Gastroesophageal sphincter (tissue), 4 donors: ENCODE measurements at regions not wholly inside any gene's neighbourhood (a gene's known extent, or its start where the extent isn't known, plus 50 kb on each side); places are given as distances from the start of the nearest gene placed in this dataset.

Experiments used
- ATAC-seq: fragments of 150-250 bp; one replicate; pipeline ENCODE4 v1.9.1; 2016; ENCODE audit warnings: mild to moderate bottlenecking, moderate library complexity
- H3K27ac ChIP-seq, 4 donors: fragments of 200-600 bp; sonication (generic) in 3 of 4; 1 replicate in 3 of 4; 2 replicates in 1 of 4; pipeline ENCODE4 v1.5.1; 2016 to 2019
- H3K27me3 ChIP-seq: fragments of 200-600 bp; sonication (generic); one replicate; pipeline ENCODE4 v1.5.1; 2019
- H3K36me3 ChIP-seq, 2 donors: fragments of 200-600 bp; sonication (generic); one replicate each; pipeline ENCODE4 v1.5.1; 2019; ENCODE audit warnings: control low read depth in 1 of 2
- H3K4me1 ChIP-seq, 3 donors: fragments of 200-600 bp; sonication (generic); 1 replicate in 2 of 3; 2 replicates in 1 of 3; pipeline ENCODE4 v1.5.1; 2016 to 2019; ENCODE audit warnings: control low read depth in 2 of 3
- H3K4me3 ChIP-seq, 2 donors: fragments of 200-600 bp; sonication (generic); one replicate each; pipeline ENCODE4 v1.5.1; 2019; ENCODE audit warnings: mild to moderate bottlenecking in 1 of 2, moderate library complexity in 1 of 2
- H3K9me3 ChIP-seq, 3 donors: fragments of 200-600 bp; sonication (generic); one replicate each; pipeline ENCODE4 v1.5.1; 2017 to 2019; ENCODE audit warnings: control low read depth in 2 of 3
- EP300 ChIP-seq: sonication (generic); formaldehyde crosslinking; IDR thresholded peaks from one replicate; pipeline ENCODE4 v1.6.1; 2017; ENCODE audit warnings: antibody characterized with exemption, mild to moderate bottlenecking
- POLR2A ChIP-seq, 2 donors: fragments of 450-650 bp; IDR thresholded peaks; one replicate each; pipeline ENCODE4 v1.6.1; 2017; ENCODE audit warnings: antibody characterized with exemption in 2 of 2, mild to moderate bottlenecking in 2 of 2, moderate library complexity in 1 of 2
- POLR2AphosphoS5 ChIP-seq: sonication (generic); formaldehyde crosslinking; IDR thresholded peaks from one replicate; pipeline ENCODE4 v1.6.1; 2017; ENCODE audit warnings: antibody characterized with exemption
- WGBS, 2 donors: methylation state at CpG; one replicate each; pipeline ENCODE4 v1.1.5; 2018; ENCODE audit warnings: low coverage in 1 of 2; 5-methylcytosine and 5-hydroxymethylcytosine counted together
- TF ChIP-seq, protein P1 (sequence below), 4 experiments: fragments of 200-600 bp in 2 of 4; fragments of 450-650 bp in 2 of 4; sonication (generic) in 1 of 4; IDR thresholded peaks; one replicate each; pipeline ENCODE4 v1.5.1; 2017 to 2019; ENCODE audit warnings: antibody characterized with exemption in 4 of 4, mild to moderate bottlenecking in 2 of 4, moderate library complexity in 2 of 4

DNA sequence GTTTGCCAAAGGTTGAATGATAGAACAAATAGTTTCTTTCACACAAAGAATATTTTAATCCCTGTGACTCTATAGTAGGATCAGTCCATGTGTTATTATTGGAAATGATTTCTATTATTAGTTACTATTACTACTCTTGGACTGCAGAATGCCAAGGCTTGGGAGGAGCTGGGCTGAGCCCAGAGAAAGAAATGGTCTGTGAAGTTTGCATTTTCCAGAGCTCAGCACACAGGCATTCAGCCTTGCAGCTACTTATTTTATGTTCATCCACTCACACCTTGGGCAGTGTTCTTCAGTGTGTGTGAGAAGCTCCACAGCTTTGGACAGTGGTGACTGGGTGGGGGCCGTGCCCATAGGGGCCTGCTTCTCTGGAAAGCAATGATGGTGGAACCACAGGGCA, 583.1 kb downstream of the CCDC171 start:
- ATAC-seq: no peak
- Histone ChIP-seq H3K4me3 (no peak overlapping the region), H3K36me3 (no peaks in the 10 kb centered on the region), H3K9me3 (no peaks in the 10 kb centered on the region), H3K27ac (no peak overlapping the region), H3K4me1 (no peaks in the 10 kb centered on the region), H3K27me3 (no peaks in the 10 kb centered on the region)
- no CpG with 5 or more reads among the region's 1 CpG for WGBS, 2 donors
- TF ChIP-seq, protein P1, sequence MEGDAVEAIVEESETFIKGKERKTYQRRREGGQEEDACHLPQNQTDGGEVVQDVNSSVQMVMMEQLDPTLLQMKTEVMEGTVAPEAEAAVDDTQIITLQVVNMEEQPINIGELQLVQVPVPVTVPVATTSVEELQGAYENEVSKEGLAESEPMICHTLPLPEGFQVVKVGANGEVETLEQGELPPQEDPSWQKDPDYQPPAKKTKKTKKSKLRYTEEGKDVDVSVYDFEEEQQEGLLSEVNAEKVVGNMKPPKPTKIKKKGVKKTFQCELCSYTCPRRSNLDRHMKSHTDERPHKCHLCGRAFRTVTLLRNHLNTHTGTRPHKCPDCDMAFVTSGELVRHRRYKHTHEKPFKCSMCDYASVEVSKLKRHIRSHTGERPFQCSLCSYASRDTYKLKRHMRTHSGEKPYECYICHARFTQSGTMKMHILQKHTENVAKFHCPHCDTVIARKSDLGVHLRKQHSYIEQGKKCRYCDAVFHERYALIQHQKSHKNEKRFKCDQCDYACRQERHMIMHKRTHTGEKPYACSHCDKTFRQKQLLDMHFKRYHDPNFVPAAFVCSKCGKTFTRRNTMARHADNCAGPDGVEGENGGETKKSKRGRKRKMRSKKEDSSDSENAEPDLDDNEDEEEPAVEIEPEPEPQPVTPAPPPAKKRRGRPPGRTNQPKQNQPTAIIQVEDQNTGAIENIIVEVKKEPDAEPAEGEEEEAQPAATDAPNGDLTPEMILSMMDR (IDR thresholded peaks at IDR 0.05): no peak
- no peak for TF ChIP-seq POLR2AphosphoS5
- TF ChIP-seq POLR2A (IDR thresholded peaks at IDR 0.05): no peak
- TF ChIP-seq EP300: no peak

DNA sequence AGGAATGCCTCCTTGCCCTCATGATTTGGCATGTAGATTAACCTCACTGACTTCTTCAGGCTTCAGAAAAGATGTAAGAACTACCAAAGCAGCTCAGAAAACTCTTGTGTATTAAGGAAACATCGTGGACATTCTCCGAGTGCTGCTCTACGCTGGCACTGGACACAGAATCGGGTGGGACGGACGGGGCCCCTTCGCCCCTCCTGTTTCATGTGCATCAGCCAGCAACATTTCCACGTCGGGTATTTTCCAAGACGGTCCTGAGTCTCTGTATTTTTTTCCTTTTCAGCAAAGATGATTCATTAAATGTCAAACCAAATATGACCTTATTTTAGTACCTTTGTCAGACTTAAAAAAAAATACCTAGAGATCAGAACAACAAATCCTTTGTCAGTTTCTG, 583.6 kb downstream of the CCDC171 start:
- 55 to 90% methylated on average over 2 to 10 of the region's 10 CpGs for WGBS, 2 donors

DNA sequence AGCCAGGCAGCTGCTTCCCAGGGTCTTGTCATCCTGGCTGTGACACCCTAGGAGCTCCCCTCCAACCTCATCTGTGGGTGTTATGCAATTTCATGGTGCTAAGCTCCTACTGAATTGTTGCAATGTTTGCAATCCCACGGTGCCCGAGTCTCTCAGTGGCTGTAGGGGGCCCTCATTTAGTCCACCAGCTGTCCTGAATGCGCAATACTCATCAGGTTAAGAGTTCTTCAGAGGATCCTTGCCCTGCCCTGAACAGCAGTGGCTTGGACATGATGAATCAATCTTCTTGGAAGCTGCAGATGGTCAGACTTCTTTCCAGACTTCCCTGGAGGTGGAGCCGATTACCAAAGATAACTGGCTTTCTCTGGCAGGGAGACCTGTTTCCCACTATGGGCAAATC, 584.1 kb downstream of the CCDC171 start:
- ATAC-seq: peak; percentile 76
- no peak overlapping the region for H3K27ac ChIP-seq

More for the DNA sequence above, 583.6 kb downstream of the CCDC171 start:
- TF ChIP-seq POLR2AphosphoS5 (no peak), POLR2A (IDR thresholded peaks at IDR 0.05) (no peak), EP300 (no peak)
- TF ChIP-seq, protein P1 (IDR thresholded peaks at IDR 0.05): no peak
- no peaks in the 10 kb centered on the region for H3K9me3 ChIP-seq
- no peaks in the 10 kb centered on the region for H3K4me1 ChIP-seq
- no peaks in the 10 kb centered on the region for H3K36me3 ChIP-seq
- no peak overlapping the region for H3K27ac ChIP-seq
- no peak for ATAC-seq
- no peaks in the 10 kb centered on the region for H3K27me3 ChIP-seq
- no peak overlapping the region for H3K4me3 ChIP-seq

DNA sequence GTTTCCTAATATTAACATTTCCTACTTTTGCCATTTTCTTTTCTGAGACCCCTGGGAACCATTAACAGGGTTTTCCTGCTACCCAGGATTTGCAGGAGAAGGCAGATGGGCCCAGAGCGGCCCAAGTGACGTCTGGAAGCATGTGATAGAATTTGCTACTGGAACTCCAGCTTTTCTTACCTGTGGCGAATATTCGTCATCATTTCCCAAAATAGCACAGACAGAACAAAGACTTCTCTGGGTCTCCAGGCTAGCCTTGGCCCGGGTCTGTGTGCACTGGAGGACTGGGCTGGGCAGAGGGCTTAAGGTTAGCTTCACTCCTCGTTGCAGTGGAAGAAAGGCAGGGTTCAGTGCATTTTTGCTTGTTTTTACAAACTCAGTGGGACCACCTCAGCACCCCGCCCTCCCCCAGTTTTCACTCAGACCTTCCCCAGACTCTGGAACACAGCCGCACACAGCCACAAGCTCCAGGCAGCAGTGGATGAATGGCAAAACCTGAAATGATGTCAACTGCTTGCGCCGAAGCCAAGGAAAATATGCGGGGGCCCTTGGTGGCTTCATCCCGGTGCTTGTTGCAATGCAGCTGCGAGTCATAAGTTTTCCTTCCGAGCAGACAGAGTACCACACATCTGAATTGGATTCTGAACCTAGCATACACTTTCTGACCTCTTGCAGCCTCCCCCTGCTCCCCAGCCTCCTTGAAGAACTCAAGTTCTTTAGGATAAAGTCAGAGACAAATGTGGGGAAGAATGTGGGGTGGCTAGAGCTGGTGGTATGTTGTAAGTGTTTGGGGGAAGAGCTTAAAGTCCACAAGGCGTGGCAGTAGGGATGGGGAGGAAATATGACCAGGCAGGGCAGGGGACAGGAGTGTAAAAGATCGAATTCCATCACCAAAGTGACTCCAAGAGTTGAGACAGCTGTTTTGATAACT, 586.0 kb downstream of the CCDC171 start:
- no peak overlapping the region for H3K27ac ChIP-seq
- TF ChIP-seq POLR2AphosphoS5: peak; percentile 15
- TF ChIP-seq POLR2A (IDR thresholded peaks at IDR 0.05): no peak
- no peak overlapping the region for H3K4me3 ChIP-seq
- no peaks in the 10 kb centered on the region for H3K9me3 ChIP-seq
- H3K36me3 ChIP-seq: no peaks in the 10 kb centered on the region
- ATAC-seq: peak; percentile 23
- no peaks in the 10 kb centered on the region for H3K27me3 ChIP-seq
- 59 to 77% methylated on average over 10 to 13 of the region's 16 CpGs for WGBS, 2 donors
- H3K4me1 ChIP-seq: no peaks in the 10 kb centered on the region

More for the DNA sequence above, 584.1 kb downstream of the CCDC171 start:
- WGBS, 2 donors: no CpG with 5 or more reads among the region's 4 CpGs
- TF ChIP-seq POLR2AphosphoS5: no peak
- Histone ChIP-seq H3K9me3 (no peaks in the 10 kb centered on the region), H3K27me3 (no peaks in the 10 kb centered on the region), H3K36me3 (no peaks in the 10 kb centered on the region), H3K4me1 (no peaks in the 10 kb centered on the region), H3K4me3 (no peak overlapping the region)

DNA sequence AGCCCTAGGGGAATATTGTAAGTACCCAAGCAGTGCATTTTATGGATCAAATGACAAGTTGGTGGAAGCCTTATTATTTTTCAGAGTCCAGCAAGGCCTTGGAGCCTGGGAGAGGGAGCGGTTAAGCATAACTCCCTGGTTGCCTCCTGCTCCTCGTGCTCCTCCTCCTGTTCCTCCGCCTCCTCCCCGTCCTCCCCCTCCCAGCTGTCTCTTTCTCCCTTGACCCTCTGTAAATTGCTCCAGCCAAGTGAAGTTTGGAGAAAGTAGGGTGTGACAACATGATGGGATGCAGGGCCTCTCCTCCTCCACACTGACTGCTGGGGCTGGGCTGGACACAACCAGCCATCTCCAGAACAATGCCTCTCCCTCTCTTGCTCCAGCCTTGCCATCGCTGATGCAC, 586.9 kb downstream of the CCDC171 start:
- ATAC-seq: no peak
- WGBS, 2 donors: 66 to 69% methylated on average over 3 to 4 of the region's 5 CpGs
- no peak for TF ChIP-seq POLR2AphosphoS5
- no peak for TF ChIP-seq EP300
- H3K27ac ChIP-seq: no peak overlapping the region
- H3K4me3 ChIP-seq: no peak overlapping the region
- no peaks in the 10 kb centered on the region for H3K4me1 ChIP-seq
- no peaks in the 10 kb centered on the region for H3K36me3 ChIP-seq
- H3K9me3 ChIP-seq: no peaks in the 10 kb centered on the region
- no peaks in the 10 kb centered on the region for H3K27me3 ChIP-seq

DNA sequence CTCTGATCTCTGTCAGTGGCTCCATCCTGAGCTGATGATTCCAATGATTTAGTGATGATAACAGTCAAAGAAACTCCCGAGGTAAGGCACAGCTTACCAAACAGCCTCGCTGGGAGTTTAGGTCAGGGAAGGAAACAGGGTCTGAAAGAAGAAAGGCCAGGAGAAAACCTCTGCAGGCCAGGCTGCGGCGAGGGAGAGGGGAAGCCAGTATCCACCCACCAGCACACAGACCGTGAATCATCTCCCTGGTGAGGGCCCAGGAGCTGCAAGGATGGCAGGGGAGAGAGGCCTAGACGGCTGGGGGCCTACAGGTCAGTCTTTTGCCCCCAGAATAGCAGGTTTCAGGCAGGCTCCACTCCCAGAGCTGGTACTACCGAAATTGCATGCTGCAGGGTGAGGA, 590.5 kb downstream of the CCDC171 start:
- H3K36me3 ChIP-seq: no peaks in the 10 kb centered on the region
- H3K27ac ChIP-seq: no peak overlapping the region
- 66% methylated on average over 3 of the region's 7 CpGs; no CpG with 5 or more reads in 1 of the 2 donors for whole genome bisulfite sequencing, 2 donors
- ATAC-seq: no peak
- no peaks in the 10 kb centered on the region for H3K9me3 ChIP-seq
- no peak overlapping the region for H3K4me3 ChIP-seq
- no peaks in the 10 kb centered on the region for H3K4me1 ChIP-seq
- no peak for TF ChIP-seq EP300
- TF ChIP-seq POLR2A (IDR thresholded peaks at IDR 0.05): no peak
- no peak for TF ChIP-seq POLR2AphosphoS5
- TF ChIP-seq, protein P1 (IDR thresholded peaks at IDR 0.05): no peak
- H3K27me3 ChIP-seq: no peaks in the 10 kb centered on the region
